Kidney (tissue), 13 donors: ENCODE measurements at regions not wholly inside any gene's neighbourhood (a gene's known extent, or its start where the extent isn't known, plus 50 kb on each side); places are given as distances from the start of the nearest gene placed in this dataset.

Experiments
- DNase-seq, 5 donors: peaks; one replicate each; pipeline ENCODE4 v3.0.0-alpha.2; 2013 to 2020
- FAIRE-seq: peaks from 2 replicates; lab custom pipeline; 2012; peaks lifted over from hg19 to GRCh38; lab: Jason Lieb, UNC
- H3K27ac ChIP-seq, 2 donors: one replicate each; pipeline ENCODE4 v1.7.0; 2013; ENCODE audit warnings: low read depth in 2 of 2, low read length in 2 of 2, inconsistent platforms in 1 of 2
- H3K27me3 ChIP-seq: one replicate; pipeline ENCODE4 v1.7.1; 2013; ENCODE audit warnings: low read length, inconsistent platforms; ENCODE audit not compliant: control insufficient read depth, insufficient read depth
- H3K36me3 ChIP-seq, 3 donors: one replicate each; pipeline versions ENCODE4 v1.7.0 to v1.7.1; 2013; ENCODE audit warnings: low read length in 3 of 3, control low read depth in 1 of 3, inconsistent platforms in 1 of 3; ENCODE audit not compliant: insufficient read depth in 3 of 3, control insufficient read depth in 2 of 3
- H3K4me1 ChIP-seq, 3 donors: one replicate each; pipeline versions ENCODE4 v1.7.0 to v1.7.1; 2013; ENCODE audit warnings: low read length in 3 of 3, inconsistent platforms in 1 of 3, low read depth in 1 of 3; ENCODE audit not compliant: control insufficient read depth in 2 of 3, insufficient read depth in 2 of 3
- H3K4me3 ChIP-seq, 3 donors: one replicate each; pipeline versions ENCODE4 v1.7.0 to v1.8.1; 2013; ENCODE audit warnings: low read length in 3 of 3, control low read depth in 1 of 3, inconsistent platforms in 1 of 3
- H3K9ac ChIP-seq, 3 donors: one replicate each; pipeline versions ENCODE4 v1.7.0 to v1.7.1; 2013; ENCODE audit warnings: low read length in 3 of 3, control low read depth in 1 of 3, inconsistent platforms in 1 of 3
- H3K9me3 ChIP-seq, 3 donors: one replicate each; pipeline versions ENCODE4 v1.7.0 to v1.7.1; 2013; ENCODE audit warnings: low read length in 3 of 3, control low read depth in 1 of 3, inconsistent platforms in 1 of 3; ENCODE audit not compliant: control insufficient read depth in 2 of 3, insufficient read depth in 1 of 3
- intact Hi-C: fragments of 100-400 bp; cut with DNase I; formaldehyde crosslinking; loops from one replicate; pipeline ENCODE4 v1.11.1; 2022
- TF ChIP-seq, protein P1 (sequence below): IDR thresholded peaks from 3 replicates; pipeline ENCODE4 v1.5.1; 2012; ENCODE audit warnings: mild to moderate bottlenecking, moderate library complexity, borderline replicate concordance; ENCODE audit not compliant: insufficient read depth; ENCODE audit errors: extremely low read depth
- donor health status: control.
- donor health status: control.
- donor health status: control.
- donor health status: control.
- donor health status: control.
- donor health status: DM: yes; HTN: yes; CAD: no.
- donor health status: Normal renal cell carcinoma (clear cell type).

GRCh38 chr9:126114850-126115460 lies 211.7 kb upstream of the MVB12B start:
- no peak overlapping the region for H3K9ac ChIP-seq
- H3K9me3 ChIP-seq = no peaks in the 10 kb centered on the region
- no peak overlapping the region for H3K4me3 ChIP-seq
- DNase-seq = no peak
- intact Hi-C loops = no loop called here
- H3K4me1 ChIP-seq = no peaks in the 10 kb centered on the region
- no peaks in the 10 kb centered on the region for H3K36me3 ChIP-seq
- TF ChIP-seq, protein P1, sequence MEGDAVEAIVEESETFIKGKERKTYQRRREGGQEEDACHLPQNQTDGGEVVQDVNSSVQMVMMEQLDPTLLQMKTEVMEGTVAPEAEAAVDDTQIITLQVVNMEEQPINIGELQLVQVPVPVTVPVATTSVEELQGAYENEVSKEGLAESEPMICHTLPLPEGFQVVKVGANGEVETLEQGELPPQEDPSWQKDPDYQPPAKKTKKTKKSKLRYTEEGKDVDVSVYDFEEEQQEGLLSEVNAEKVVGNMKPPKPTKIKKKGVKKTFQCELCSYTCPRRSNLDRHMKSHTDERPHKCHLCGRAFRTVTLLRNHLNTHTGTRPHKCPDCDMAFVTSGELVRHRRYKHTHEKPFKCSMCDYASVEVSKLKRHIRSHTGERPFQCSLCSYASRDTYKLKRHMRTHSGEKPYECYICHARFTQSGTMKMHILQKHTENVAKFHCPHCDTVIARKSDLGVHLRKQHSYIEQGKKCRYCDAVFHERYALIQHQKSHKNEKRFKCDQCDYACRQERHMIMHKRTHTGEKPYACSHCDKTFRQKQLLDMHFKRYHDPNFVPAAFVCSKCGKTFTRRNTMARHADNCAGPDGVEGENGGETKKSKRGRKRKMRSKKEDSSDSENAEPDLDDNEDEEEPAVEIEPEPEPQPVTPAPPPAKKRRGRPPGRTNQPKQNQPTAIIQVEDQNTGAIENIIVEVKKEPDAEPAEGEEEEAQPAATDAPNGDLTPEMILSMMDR = no peak
- no peak overlapping the region for H3K27ac ChIP-seq
- no peak for FAIRE-seq
- H3K27me3 ChIP-seq = no peaks in the 10 kb centered on the region

DNA sequence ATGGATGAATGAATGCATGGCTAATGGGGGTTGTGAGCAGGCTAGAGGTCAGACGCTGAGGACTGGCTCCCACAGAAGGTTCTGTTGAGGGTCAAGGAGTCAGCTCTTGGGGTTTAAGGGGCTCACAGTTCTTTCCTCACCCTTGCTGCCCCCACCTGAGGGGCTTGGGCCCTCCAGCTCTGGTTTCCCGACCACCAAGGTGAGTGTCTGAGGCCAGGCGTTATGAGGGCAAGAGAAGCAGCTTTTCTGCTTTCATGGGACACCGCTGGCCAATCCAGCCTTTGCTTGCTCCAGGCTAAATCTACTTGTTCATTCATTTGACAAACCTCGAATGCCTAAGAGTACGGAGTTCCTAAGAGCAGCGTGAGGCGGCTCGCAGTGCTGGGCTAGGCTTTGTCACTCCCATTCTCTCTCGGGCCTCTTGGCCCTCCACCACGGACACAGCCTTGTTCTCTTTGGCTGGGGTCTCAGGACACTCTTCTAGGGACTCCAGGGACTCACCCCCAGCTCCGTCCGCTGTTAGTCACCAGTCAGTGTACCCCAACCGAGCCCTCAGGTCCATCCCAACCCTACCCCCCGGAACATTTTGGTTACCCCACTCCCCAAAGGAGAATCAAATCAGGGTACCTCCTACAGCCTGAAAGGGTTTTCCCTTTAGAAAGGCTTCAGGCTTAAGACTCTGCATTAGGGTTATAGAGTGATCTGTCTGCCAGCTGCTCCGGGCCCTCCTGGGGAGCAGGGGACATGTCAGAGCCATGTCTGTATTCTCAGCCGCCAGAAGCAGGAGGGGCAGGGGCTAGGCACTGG lies 210.1 kb upstream of the MVB12B start:
- Histone ChIP-seq H3K27ac (no peak overlapping the region), H3K27me3 (no peaks in the 10 kb centered on the region), H3K36me3 (no peaks in the 10 kb centered on the region), H3K9me3 (no peaks in the 10 kb centered on the region), H3K9ac (no peak overlapping the region), H3K4me3 (no peak overlapping the region), H3K4me1 (no peaks in the 10 kb centered on the region)
- DNase-seq (peak in 1 of 5 donors; percentile 25), FAIRE-seq (no peak)
- TF ChIP-seq, protein P1 = no peak
- intact Hi-C loops = no loop called here

DNA sequence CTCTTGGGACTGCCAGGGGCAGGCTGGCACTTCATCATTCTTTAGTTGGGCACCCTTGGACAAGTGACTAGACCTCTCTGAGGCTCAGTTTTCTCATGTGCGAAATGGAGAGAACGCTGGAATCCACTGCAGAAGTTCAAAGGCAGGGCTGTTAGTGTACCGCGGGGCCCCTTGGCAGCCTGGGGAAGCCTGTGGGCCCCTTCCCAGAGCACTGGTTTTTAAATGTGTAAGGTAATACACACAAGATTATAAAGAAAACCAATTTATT lies 209.5 kb upstream of the MVB12B start:
- no peaks in the 10 kb centered on the region for H3K36me3 ChIP-seq
- FAIRE-seq (no peak), DNase-seq (peak in 1 of 5 donors; percentile 40)
- TF ChIP-seq, protein P1 = no peak
- H3K9me3 ChIP-seq = peaks cover 0 to under 1% (median 0%) of the 10 kb centered on the region in 3 donors
- no peaks in the 10 kb centered on the region for H3K27me3 ChIP-seq
- H3K4me3 ChIP-seq = no peak overlapping the region
- no peak overlapping the region for H3K9ac ChIP-seq
- H3K4me1 ChIP-seq = no peaks in the 10 kb centered on the region
- intact Hi-C loops = no loop called here
- H3K27ac ChIP-seq = no peak overlapping the region
